Lung microvascular endothelial cell (primary cell): ENCODE measurements at regions not wholly inside any gene's neighbourhood (a gene's known extent, or its start where the extent isn't known, plus 50 kb on each side); places are given as distances from the start of the nearest gene placed in this dataset.

Source experiments
- DNase-seq, 2 donors: peaks; one replicate each; pipeline versions ENCODE4 v3.0.0 to v3.0.0-alpha.2; 2010; ENCODE audit warnings: low read depth in 2 of 2

DNA sequence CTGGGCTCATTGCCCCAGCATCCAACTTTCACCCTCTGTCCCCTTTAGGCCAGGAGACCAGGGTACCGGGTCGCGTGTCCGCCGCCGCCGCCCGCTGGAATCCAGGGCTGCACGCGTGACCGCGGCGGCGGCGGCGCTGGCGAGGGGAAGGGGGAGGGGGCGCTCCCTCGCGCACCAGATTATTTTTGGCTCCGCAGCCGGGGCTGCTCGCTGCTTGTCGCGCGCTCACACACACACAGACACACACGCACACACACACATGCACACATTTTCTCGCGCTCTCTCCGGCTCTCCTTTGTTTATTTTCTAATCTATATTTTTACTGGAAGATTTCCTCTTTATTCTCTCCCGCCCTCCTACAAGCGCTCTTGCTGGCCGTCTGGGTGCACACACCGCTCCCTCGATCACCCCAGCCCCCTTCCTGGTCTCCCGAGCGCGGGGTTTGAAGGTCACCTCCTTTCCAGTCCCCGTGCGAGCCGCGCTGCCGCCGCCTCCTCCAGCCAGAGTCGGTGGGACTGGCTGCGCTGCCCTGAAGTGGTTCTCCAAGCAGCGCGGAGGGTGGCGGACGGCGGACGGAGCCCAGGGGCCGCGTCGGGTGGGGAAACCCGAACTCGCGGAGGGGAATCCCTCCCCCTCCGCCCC lies 921.4 kb upstream of the EEF2KMT start:
- no peak for DNase-seq

DNA sequence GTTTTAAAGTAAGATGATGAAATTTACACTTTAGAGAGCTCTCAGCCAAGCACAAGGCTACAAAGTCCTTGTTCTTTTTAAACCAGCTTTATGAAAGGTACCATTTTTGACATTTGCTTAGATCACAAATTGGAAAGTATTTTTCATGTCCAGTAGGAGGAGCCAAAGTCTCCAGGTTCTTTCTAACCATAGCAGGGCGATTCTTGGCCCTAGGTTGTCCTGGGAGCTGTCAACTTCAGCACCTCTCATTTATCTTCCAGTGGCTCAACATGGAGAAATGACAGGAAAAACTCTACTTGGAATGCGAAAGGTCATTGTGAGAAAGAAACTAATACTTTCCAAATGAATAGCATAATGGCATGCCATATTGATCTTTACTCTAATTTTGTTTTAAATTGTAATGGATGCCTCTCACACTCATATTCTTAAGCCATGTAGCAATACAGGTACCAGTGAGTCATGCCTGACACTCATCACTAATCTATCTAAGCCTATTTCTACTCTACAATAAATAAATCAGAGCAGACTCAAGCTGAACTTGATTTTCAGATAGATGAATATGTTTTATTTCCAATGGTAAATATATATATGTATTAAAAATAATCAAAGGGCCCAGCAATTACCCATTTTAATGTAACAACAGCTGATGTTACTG lies 919.1 kb upstream of the EEF2KMT start:
- peak; percentile 1 to 20 for DNase-seq

DNA sequence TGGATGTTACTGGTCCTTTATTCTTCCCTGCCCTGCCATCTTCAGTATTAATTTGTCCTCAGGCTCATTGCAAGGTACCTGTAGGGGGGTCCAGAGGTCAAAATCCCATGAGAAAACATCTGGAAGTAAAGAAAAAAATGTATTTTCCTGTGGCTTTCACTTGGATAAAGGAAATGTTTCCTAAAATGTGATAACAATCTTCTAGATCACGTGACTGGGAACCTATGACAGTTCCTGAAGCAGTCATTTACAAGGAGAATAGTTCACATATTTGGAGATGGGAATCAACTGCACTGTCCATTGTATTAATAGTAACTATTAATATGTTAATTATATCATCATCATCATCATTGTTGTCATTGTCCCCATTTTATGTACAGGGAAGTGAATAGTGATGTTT lies 915.1 kb upstream of the EEF2KMT start:
- no peak for DNase-seq

DNA sequence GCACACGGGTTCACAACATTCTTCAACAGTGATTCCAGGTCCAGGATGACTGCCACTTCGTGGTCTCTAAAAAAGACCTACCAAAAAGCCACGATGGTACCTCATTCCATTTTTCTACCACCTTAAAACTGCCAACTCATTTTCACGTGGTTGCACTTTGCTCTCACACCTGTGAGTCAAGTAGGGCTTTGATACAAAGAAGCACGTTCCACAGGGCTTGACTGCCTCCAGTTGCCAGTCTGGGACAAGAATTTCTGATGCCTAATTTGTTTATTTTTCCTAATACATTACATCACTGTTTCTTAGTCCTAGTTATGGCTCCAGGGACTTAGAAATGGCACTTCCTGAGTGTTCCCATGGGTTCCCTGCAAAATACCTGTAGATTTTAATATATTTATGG lies 911.6 kb upstream of the EEF2KMT start:
- no peak for DNase-seq

DNA sequence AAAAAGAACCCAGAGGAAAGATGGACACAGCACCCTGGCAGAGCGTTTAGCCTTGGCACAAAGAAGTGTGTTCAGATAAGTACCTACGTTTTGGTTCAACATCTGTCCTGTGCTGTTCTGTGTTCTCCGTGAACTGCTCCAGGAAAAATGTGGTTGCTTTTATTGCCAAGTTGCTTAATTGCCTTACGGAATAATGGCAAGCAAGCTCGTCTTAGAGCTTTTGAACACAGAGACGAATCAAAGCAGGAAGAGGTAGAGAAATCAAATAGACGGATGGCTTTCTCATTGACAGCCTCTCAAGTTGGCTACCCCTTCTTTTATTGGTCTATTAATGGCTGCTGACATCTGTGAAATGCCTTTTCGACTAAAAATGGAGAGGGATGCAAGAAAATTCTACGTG lies 911.1 kb upstream of the EEF2KMT start:
- DNase-seq, result no peak

DNA sequence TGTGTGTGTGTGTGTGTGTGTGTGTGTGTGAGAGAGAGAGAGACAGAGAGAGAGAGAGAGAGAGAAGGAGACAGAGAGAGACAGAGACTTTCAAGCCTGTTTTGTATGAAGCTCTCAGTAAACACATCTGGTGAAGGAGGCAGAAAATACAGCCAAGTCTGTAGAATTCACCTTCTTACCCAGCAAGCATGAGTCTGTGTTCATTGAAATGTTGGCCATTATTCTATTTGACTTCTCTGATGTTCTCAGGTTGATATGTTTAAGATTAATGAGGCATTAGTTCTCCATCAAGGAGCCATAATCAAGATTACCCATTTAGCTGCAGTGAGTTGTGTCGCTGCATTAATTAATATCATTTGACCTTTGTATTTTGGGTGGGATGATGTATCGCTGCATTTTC lies 895.8 kb upstream of the EEF2KMT start:
- DNase-seq, result no peak

DNA sequence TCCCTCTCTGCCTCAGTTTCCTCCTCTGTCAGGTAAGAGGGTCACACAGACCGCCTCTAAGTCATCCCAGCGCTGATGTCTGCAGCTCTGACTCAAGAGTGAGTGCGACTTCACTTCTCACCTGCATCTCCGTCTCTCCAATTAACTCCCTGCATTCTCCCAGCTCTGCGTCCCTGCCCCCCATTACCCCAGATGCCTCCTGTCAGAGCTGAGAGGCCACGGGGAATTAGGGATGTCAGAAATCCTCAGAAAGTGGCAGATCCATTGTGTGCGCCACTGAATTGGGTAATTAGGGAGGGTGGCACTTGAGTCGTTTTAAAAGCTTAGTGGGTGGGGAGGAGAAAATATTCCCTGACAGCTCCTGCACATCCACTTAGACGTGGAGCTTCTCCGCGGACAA lies 885.4 kb upstream of the EEF2KMT start:
- no peak for DNase-seq

DNA sequence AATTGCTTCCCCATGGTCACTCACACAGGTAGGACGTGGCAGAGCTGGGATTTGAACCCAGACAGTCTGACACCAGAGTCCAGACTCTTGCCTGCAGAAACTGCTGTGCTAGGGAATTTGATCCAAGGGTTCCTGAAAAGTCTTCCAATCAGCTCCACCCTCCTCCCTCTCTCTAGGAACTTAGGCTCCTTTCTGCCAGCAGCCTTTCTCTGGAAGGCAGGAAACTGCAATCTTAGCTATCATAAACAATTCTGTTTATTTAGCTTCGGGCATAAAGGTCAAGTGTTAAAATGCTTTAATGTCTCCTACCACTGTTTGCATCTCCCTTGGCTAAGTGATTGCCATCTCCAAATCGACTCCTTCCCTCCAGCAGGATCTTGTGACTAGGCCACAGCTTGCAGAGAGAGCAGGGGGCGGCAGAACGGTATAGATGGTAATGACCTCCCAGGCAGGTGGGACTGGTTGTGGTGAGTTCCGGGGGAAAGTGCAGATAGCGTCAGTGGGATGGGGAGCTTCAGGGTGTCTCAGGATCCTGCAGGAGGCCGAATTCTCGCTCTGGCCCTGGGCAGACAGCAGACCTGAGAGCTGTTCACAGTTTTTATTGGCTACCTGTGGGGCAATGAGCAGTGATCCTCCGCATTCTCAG lies 882.4 kb upstream of the EEF2KMT start:
- no peak for DNase-seq

DNA sequence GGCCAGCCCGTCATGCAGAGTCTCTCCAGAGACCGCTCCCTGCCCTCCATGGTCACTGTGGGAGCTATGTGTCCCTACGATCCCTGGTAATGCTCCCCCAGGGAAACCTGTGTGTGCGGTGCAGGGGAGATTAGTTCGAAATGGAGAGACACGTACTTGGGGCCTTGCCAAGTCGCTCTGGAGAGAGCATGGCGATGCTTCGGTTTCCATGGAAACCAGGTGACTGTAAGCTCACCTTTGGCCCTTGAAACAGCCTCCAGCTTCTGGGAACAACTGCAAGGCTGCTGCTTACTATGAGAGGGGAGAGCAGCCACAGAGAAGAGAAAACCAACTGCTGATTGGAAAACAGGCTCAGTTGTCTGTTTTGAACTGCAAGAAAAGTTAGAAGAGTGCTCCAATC lies 879.7 kb upstream of the EEF2KMT start:
- no peak for DNase-seq

DNA sequence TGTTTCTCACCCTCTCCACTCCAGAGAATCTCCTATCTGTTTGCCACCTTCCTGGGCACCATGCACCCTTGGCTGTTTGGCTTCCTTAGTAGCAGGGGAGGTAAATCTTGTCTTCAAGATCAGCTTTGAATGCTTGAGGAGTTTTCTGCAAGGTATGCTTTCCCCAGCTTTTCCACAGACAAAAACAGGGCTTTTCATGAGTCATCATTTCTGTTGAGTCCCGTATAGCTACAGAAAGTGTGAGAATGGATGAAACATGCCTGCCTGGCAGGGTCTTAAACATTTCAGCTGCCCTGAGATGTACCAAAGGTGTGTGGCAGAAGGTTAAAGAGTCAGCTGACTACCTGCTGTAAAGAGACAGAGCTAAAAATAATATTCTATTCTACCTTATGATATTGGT lies 875.2 kb upstream of the EEF2KMT start:
- no peak for DNase-seq

DNA sequence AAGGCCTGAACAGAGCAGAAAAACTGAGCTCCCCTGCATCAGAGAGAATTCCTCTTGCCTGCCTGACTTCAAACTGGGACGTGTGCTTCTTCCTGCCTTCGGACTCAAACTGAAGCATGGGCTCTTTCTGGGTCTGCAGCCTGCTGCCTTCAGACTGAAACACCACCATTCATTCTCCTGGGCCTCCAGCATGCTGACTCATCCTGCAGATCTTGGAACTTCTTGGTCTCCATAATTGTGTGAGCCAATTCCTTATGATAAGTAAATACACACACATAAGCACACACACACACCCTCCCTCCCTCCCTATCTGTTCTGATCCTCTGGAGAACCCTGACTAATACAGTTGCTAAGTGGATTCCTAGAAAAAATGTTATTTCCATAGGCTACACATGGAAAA lies 874.3 kb upstream of the EEF2KMT start:
- no peak for DNase-seq

DNA sequence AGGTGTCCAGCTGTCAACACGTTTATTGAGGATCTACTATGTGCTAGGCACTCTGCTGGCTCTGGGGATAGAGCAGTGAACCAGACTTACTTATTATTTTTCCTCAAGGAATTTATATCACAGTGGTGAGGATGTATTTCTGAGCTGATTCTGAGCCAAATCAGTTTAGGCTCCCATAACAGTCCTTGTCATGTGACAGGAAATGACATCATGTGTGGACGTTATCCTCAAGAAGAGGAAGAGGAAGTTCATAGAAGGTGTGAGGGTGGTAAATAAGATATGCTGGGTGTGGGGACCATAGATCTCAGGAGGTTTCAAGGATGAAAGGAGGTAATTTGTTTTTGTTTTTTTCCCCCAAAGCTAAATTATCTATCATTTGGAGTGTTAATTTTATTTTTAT lies 873.5 kb upstream of the EEF2KMT start:
- DNase-seq, result no peak

DNA sequence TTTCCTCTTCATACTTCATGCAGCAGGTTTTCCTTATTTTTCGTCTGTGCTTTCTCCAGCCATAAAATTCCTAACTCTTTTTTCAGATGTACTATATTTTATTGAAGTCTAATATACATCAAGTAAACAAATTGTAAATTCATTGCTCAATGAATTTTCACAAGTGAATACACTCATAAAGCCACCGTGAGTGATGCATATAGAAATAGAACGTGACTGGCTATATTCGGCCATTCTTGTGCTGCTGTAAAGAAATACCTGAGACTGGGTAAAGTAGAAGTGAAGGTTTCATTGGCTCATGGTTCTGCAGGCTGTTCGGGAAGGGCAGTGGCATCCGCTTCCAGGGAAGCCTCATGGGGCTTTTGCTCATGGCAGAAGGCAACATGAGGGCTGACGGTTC lies 868.4 kb upstream of the EEF2KMT start:
- no peak for DNase-seq

DNA sequence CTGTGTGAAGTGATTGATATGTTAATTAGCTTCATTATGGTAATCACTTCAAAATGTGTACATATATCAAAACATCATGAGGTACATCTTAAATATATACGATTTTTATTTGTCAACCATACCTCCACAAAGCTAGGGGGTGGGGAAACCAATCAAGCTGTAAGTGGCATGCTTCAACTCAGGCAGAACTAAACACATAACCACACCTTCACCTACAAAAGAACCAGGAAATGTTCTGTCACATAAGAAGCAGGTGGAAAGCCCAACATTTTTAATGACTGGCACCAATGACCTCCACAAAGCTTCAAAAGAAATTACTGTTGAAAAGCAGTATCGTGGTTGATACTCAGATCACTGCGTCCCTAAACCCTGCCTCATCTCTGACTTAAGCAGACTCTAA lies 867.7 kb upstream of the EEF2KMT start:
- DNase-seq, result no peak

DNA sequence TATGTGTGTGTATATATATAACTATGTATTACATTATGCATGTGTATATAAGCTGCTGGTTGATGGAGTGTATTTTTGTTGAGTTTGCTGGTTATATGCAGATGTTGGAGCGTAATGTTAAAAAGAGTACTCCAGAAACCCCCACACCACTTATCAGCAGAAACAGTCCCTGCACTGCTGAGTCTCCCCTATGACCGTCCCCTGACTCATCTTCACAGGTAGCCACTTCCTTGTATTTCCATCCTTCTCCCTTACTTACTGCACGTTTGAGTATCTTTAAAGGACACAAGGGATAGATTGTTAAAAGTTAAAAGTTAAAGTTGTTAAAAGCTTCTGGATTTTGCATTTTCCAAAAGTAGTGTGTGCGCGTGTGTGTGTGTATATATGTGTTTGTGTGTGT lies 853.9 kb upstream of the EEF2KMT start:
- DNase-seq, result no peak

DNA sequence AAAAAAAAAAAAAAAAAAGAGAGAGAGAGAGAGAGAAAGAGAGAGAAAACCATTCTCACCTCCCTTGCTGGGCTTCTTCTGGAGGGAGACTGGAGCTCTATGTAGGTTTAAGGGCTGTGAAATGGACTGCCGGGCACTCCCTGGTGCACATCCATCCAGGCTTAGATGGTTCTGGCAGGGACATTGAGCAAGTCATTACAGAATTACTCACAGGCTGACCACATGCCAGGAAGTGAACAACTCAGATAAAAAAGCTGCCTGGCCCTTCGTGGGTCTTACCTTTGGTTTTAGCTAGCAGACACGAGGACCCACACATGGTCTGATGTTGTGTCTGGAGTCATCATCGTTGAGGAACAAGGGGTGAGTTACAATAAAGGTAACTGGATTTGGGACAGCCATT lies 847.4 kb upstream of the EEF2KMT start:
- no peak for DNase-seq

DNA sequence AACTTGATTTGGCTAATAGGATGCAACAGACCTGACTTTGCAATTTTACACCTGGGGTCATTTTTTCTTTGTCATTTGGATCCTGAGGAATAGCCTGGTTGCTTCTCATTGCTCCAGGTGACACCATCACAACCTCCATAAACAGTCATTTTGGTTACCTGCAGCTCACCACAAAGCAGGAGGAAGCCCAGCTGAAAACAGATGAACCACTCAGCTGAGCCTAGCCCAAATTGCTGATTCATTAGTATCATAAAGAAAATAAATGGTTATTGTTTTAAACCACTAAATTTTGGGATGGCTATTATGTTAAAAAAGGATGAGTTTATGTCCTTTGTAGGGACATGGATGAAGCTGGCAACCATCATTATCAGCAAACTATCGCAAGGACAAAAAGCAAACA lies 841.0 kb upstream of the EEF2KMT start:
- no peak for DNase-seq

DNA sequence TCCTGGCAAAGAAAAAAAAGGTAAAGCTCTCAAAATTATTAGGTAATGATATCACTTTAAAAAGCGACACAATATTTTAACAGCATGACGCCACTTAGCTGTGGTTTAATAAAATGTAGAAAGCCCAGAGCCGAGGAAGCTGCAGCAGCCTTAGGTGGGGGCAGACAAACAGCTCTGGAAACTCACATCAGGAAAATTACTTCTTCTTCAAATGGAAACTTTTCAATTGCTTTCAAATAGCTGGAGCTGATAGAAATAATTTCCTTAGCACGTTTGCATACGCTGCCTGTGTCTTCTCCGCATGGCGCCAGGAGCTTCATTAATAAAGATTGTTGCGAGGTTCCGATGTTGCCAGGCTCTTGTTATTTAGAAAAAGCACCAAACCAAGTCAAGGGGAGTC lies 835.3 kb upstream of the EEF2KMT start:
- no peak for DNase-seq

DNA sequence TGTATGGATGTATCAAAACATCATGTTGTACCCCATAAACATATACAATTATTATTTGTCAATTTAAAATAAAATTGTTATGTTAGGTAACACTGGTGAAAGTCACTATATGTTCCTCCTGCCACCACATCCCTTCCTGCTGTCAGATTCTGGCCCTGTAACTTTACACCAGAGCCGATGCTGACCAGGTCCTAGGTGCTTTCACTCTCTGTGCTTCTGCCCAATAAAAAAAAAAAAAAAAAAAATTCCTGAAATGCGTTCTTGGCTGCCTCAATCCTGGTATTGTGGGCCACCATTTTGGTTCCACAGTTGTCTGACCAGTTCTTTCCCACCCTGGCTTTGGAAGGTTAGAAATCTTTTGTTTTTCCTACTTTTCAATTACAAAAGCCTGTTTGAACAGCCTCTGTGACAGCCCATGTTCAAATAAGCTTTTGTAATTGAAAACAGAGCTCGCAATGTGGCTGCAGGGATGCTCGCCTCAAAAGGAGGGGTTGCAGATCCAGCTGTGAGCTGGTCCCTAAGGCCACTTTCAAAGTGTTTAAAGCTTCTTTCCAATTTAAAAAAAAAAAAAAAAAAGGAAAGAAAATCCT lies 831.0 kb upstream of the EEF2KMT start:
- no peak for DNase-seq

DNA sequence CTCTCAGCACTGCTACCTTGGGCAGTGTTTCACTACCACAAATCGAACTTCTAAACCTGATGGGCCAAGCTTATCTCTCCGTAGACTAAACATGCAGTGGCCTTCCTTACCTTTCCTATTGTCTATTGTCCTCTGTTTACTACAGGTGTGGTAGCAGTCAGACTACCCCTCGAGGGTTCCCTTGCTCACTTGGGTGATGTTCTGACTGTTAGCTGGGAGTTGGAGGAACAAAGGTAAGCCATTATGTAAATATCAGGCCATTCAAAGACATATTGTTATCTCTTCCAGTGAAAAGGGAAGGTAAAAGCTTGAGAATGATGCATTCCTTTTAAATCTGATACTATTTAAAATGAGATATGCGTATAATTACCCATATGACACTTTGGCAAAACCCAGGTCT lies 828.3 kb upstream of the EEF2KMT start:
- DNase-seq, result no peak

DNA sequence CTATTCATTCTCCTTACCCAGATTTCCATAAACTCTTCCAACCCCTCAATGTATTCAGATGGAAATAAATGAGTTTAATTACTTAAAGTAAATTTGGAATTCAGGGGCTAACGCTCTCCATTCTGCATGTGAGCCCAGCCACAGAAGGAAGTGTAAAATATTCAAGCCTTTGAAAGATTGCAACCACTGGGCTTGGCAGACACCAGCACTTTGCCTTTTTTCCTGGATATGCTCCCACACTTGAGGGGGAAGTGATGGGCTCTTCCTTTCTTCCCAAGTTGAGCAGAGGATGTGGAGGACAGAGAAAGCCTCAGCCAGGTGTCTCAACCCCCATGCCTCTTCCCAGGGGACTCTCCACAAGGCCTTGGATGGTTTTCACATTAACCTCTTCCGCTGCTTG lies 825.1 kb upstream of the EEF2KMT start:
- no peak for DNase-seq

DNA sequence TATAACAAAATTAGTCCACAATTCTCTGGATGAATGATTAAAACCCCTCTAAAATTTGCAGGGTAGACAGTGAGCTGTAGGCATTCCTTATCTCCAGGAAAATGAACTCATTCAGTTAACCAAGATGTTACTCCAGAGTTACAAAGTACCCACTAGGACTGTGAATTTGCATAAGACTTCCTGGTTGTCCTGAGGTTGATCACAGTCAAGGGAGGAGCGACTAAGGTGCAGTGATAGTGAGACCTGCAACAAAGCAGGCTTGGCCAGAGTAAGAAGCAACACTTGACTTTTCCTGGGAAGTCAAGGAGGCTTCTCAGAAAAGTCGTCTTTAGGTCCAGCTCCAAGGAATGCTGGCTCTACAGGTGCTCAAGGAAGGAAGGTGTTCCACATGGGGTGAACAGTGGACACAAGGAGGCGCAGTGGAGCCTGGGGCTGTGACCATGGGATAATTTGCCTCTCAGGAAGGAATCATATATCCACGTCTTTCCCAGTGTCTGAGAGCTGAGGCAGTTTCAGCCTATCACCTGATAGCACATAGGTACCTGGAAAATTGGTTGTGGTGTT lies 821.1 kb upstream of the EEF2KMT start:
- no peak for DNase-seq
